ENCODE measurements at regions not wholly inside any gene's neighbourhood (a gene's known extent, or its start where the extent isn't known, plus 50 kb on each side); places are given as distances from the start of the nearest gene placed in this dataset.

- TF ChIP-seq POLR2A (IDR thresholded peaks at IDR 0.05), result no peak
- TF ChIP-seq POLR2AphosphoS5 (IDR thresholded peaks at IDR 0.05), result peak in 1 of 3 donors; percentile 93
- TF ChIP-seq CTCF (IDR thresholded peaks at IDR 0.05), result no peak
Observed at GRCh38 chr4:72770708-72771107, 201.7 kb upstream of the ADAMTS3 start.

Measured in breast epithelium (tissue), 3 donors.